ENCODE measurements at regions not wholly inside any gene's neighbourhood (a gene's known extent, or its start where the extent isn't known, plus 50 kb on each side); places are given as distances from the start of the nearest gene placed in this dataset.
"Not testable (repeated sequence)": the region's sequence is repeated elsewhere in the genome, so short reads cannot be mapped to it uniquely, and the experiment has no call there.

DNA sequence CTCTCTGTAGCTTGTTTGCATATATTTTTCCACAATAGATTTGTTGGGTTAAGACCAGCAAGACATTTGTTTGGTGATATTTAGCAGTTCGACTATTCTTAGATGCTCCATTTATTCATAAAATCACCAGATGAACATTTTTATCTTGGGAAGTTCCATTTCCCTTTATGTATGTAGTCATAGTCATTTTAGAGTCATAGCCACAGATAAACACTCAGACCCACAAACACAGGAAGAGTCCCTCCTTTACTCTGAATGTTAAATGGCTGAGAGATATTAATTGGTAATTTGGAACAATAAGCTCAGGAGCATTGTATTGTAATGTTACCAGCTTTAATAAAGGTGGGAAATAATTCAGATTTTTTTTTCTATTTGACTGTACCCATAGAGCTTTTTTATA lies 1608.7 kb downstream of the STIM2 start:
- TF ChIP-seq POLR2A (IDR thresholded peaks at IDR 0.05; ENCODE audit: low read depth, low read length) (no peak), TAF1 (IDR thresholded peaks at IDR 0.05; ENCODE audit: borderline replicate concordance, low read depth, low read length) (no peak), POLR2AphosphoS5 (IDR thresholded peaks at IDR 0.05; ENCODE audit: low read depth, low read length) (no peak)
- no peak for DNase-seq (ENCODE audit: insufficient read length)
- FAIRE-seq, result no peak

DNA sequence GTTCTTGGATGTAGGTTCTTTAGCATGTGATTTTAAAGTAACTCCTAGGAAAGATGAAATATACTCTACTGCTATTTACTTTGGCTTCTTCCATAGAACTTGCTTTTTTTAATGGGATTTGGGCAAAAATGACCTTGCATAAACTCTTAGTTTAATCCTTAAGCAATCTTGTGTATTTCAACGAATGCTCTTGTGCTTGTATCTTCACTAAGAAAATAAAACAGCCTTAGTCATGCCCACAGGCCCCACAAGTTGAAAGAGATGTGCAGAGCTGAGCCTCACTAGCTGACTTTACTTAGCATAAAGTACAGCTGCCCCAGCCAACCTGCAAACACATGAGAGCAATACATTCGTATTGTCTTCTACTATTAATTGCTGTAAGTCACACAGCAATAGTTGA lies 1609.2 kb downstream of the STIM2 start:
- DNase-seq (ENCODE audit: insufficient read length) (no peak), FAIRE-seq (no peak)
- no peak for TF ChIP-seq TAF1 (IDR thresholded peaks at IDR 0.05; ENCODE audit: borderline replicate concordance, low read depth, low read length)
- no peak for TF ChIP-seq POLR2A (IDR thresholded peaks at IDR 0.05; ENCODE audit: low read depth, low read length)
- TF ChIP-seq POLR2AphosphoS5 (IDR thresholded peaks at IDR 0.05; ENCODE audit: low read depth, low read length), result no peak

DNA sequence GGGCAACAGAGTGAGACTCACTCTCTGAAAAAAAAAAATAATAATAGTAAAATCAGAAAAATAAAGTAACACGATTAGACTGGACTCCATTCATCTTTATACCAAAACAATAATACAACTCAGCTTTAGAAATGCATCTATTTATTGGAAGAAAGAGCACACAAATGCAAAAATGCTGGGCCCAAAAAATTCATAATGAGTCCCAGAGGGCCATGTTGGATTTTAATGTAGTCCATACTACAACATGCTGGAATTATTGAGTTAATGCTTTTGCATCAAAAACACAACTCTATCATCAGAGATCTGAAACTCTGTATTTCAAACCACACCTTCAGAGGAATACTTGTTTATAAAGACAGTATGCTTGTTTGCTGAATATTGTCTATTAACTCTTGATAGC lies 1614.7 kb downstream of the STIM2 start:
- FAIRE-seq (no peak), DNase-seq (ENCODE audit: insufficient read length) (no peak)
- TF ChIP-seq POLR2A (IDR thresholded peaks at IDR 0.05; ENCODE audit: low read depth, low read length), result no peak
- TF ChIP-seq POLR2AphosphoS5 (IDR thresholded peaks at IDR 0.05; ENCODE audit: low read depth, low read length), result no peak
- TF ChIP-seq TAF1 (IDR thresholded peaks at IDR 0.05; ENCODE audit: borderline replicate concordance, low read depth, low read length), result no peak

DNA sequence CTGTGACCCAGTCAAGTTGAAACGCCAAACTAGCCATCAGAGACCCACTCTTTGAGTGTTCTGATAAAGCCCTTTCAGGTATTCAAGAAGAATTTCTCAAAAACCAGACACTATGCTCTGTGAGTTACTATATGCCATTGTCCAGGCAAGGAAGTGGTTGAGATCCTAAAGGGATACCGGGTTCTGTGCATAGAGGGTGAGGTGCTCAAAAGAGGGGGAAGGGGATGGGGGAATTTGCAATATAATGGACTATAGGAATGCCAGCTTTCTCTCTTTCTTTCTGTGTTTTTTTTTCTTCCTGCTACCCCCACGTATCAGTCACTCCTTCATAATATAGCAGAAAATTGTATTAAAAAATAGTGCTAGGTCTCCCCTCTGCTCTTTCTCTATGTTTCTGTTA lies 1619.0 kb downstream of the STIM2 start:
- no peak for FAIRE-seq
- DNase-seq (ENCODE audit: insufficient read length), result no peak
- TF ChIP-seq POLR2A (IDR thresholded peaks at IDR 0.05; ENCODE audit: low read depth, low read length) (no peak), POLR2AphosphoS5 (IDR thresholded peaks at IDR 0.05; ENCODE audit: low read depth, low read length) (no peak), TAF1 (IDR thresholded peaks at IDR 0.05; ENCODE audit: borderline replicate concordance, low read depth, low read length) (no peak)

DNA sequence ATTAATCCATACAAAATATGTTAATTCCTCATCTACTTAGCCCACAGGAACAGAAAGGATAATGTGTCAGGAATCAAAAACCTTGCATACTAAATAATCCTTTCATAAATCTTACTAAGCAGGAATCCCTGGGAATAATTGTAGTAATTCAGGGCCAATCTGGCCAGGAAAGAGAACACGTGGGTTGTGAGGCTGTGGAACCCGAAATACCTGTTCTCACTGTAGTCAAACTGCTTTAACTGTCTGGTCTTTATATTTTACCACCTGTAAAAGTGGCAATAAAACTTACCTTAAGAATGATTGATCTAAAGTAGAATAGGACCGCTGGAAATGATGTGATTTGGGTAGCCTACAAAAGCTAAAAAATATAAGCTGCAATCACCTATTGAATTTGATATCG lies 1620.9 kb downstream of the STIM2 start:
- DNase-seq (ENCODE audit: insufficient read length), result no peak
- FAIRE-seq, result no peak
- no peak for TF ChIP-seq POLR2A (IDR thresholded peaks at IDR 0.05; ENCODE audit: low read depth, low read length)
- no peak for TF ChIP-seq TAF1 (IDR thresholded peaks at IDR 0.05; ENCODE audit: borderline replicate concordance, low read depth, low read length)

DNA sequence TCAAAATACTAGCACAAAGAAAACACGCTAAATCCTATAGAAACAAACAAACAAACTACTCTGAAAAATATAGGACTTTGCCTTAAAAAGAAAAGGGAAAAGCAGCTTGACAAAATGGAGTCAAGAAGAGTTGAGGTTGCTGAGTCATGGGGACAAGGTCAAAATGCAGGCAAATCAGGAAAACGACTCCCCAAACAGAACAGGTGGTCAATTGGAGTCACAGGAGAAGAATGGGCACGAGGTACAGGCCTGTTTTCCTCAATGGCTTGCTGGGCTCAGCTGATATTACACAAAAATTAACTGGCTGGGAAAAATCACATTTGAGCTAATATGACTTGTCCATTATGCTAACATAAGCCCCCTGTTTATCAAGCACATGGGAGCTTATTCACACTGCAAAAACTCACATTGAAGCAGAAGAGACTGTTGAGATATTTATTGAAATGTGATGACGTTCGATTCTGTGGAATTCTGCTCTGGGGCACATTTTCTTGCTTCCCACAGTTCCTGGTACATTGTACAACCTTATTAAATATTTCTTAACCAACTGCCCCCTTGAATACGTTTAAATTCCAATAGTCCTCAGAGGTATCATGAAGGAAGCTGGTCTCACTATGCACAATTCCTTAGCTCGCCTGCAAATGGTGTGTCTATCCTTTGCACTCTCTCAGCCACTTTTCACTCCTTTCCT lies 1622.1 kb downstream of the STIM2 start:
- TF ChIP-seq POLR2AphosphoS5 (IDR thresholded peaks at IDR 0.05; ENCODE audit: low read depth, low read length), result no peak
- no peak for FAIRE-seq
- DNase-seq (ENCODE audit: insufficient read length), result no peak

DNA sequence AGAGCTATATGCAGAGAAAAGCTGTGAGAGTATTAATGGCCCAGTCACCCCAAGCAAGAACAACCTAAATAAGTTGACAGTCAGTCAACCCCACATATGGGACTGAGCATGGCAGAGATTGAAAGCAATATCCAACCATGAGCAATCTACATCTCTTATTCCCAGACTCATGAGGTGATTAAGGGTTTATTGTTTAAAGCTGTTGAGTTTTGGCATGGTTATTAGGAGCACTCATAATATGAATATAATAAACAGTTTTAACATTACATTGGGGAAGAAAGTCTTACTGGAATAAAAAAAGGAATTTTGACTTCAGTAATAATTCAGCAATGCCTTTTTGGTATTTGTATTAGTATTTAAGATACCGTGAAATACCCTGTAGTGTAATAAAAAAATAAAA lies 1627.4 kb downstream of the STIM2 start:
- no peak for TF ChIP-seq POLR2AphosphoS5 (IDR thresholded peaks at IDR 0.05; ENCODE audit: low read depth, low read length)
- TF ChIP-seq POLR2A (IDR thresholded peaks at IDR 0.05; ENCODE audit: low read depth, low read length), result no peak
- no peak for TF ChIP-seq TAF1 (IDR thresholded peaks at IDR 0.05; ENCODE audit: borderline replicate concordance, low read depth, low read length)
- no peak for DNase-seq (ENCODE audit: insufficient read length)
- no peak for FAIRE-seq

DNA sequence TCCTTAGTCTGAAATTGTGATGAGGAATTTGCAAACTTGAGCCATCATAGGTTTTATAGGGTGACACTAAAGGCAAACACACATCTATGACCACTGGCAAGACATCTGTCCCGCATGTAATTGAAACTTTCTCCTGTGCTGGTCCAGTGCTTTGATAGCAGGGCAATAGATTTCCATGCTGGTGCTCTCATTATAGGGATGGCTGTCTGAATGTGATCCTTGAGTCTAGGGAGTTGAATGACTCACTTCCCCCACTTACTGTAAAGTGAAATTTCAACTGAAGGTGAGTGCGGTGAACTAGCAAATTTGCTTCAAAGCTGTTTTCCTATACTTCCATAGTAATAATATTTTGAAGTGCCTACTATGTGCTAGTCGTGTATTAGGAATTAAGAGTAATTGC lies 1630.0 kb downstream of the STIM2 start:
- DNase-seq (ENCODE audit: insufficient read length) (no peak), FAIRE-seq (no peak)

DNA sequence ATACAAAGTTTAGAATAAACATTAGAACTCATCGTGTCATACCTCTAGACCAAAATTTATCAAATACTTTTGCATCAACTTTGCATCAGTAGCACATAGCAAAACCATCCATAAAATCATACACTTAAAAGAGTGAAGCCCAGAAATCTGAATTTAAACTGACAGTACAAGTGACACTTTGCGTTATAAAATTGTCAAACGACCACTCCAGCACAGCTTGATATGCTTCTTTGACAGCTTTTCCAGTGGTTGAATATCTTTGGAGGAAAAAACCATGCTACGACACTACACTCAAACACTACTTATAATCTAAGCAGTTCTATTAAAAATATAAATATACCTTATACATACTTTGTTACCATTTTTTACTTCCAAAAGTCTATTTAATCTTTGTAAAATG lies 1644.4 kb downstream of the STIM2 start:
- FAIRE-seq (no peak), DNase-seq (ENCODE audit: insufficient read length) (no peak)
- TF ChIP-seq POLR2AphosphoS5 (IDR thresholded peaks at IDR 0.05; ENCODE audit: low read depth, low read length), result no peak
- TF ChIP-seq TAF1 (IDR thresholded peaks at IDR 0.05; ENCODE audit: borderline replicate concordance, low read depth, low read length), result no peak
- no peak for TF ChIP-seq POLR2A (IDR thresholded peaks at IDR 0.05; ENCODE audit: low read depth, low read length)

More for the DNA sequence above, 1630.0 kb downstream of the STIM2 start:
- no peak for TF ChIP-seq TAF1 (IDR thresholded peaks at IDR 0.05; ENCODE audit: borderline replicate concordance, low read depth, low read length)
- no peak for TF ChIP-seq POLR2AphosphoS5 (IDR thresholded peaks at IDR 0.05; ENCODE audit: low read depth, low read length)

DNA sequence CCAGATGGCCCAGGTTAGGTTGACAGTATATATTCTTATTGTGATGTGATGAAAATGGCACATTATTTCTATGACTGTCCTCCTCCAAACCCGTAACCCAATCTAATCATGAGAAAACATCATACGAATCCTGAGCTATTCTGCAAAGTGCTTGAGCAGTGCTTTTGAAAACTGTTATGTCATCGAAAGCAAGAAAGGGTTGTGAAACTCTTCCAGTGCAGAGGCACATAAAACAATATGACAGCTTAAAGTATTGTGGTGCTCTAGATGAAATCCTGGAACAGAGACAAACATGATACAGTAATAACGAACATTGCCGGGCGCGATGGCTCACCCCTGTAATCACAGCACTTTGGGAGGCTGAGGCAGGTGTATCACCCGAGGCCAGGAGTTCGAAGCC lies 1648.0 kb downstream of the STIM2 start:
- TF ChIP-seq TAF1 (IDR thresholded peaks at IDR 0.05; ENCODE audit: borderline replicate concordance, low read depth, low read length), result no peak
- TF ChIP-seq POLR2A (IDR thresholded peaks at IDR 0.05; ENCODE audit: low read depth, low read length), result no peak
- no peak for TF ChIP-seq POLR2AphosphoS5 (IDR thresholded peaks at IDR 0.05; ENCODE audit: low read depth, low read length)
- no peak for FAIRE-seq

DNA sequence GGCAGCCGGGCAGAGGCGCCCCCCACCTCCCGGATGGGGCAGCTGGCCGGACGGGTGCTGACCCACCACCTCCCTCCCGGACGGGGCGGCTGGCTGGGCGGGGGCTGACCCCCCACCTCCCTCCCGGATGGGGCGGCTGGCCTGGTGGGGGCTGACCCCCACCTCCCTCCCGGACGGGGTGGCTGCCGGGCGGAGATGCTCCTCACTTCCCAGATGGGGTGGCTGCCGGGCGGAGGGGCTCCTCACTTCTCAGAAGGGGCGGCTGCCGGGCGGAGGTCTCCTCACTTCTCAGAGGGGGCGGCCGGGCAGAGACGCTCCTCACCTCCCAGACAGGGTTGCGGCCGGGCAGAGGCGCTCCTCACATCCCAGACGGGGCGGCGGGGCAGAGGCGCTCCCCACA lies 1654.1 kb downstream of the STIM2 start:
- DNase-seq (ENCODE audit: insufficient read length); FAIRE-seq: not testable (repeated sequence)

More for the DNA sequence above, 1648.0 kb downstream of the STIM2 start:
- DNase-seq (ENCODE audit: insufficient read length), result no peak

DNA sequence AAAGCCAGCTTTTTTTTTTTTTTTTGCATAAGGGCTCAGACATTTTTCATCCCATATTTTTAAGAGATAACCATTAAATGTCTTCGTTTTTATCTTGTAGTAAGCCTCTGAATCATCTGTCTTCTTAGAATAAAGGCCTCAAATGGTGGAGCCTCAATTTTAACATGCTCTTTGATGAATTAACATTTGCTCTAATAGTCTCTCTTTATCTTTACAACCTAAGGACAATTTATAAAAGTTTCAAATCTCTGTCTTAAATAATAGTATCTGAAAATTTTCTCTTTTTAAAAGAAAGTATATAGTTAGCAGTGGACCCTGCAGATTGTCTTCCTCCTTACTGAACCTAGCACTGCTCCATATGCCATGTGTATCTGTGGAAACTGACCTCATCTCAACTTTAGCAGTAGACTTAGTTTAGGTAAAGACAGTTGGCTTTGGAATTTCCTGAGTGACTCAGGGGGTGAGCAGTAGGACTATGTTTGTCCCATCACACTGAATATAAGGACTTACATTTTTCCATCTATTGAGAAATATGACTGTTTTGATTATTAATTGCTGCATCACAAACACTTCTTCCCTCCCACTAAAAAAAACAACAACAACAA lies 1658.0 kb downstream of the STIM2 start:
- no peak for TF ChIP-seq POLR2A (IDR thresholded peaks at IDR 0.05; ENCODE audit: low read depth, low read length)
- no peak for TF ChIP-seq TAF1 (IDR thresholded peaks at IDR 0.05; ENCODE audit: borderline replicate concordance, low read depth, low read length)
- no peak for TF ChIP-seq POLR2AphosphoS5 (IDR thresholded peaks at IDR 0.05; ENCODE audit: low read depth, low read length)
- no peak for FAIRE-seq
- DNase-seq (ENCODE audit: insufficient read length), result no peak
